CD4-positive, alpha-beta memory T cell (primary cell): ENCODE measurements at regions not wholly inside any gene's neighbourhood (a gene's known extent, or its start where the extent isn't known, plus 50 kb on each side); places are given as distances from the start of the nearest gene placed in this dataset.

Source experiments
- CTCF ChIA-PET: fragments of 350-600 bp; sonication (Branson Sonifier 250); formaldehyde crosslinking; loops from one replicate; lab custom pipeline; 2021; ENCODE audit warnings: inconsistent platforms; ENCODE audit not compliant: partially characterized antibody; lab: Charles Lee
- POLR2A ChIA-PET: fragments of 350-600 bp; sonication (Branson Sonifier 250); formaldehyde crosslinking; loops from one replicate; lab custom pipeline; 2021; ENCODE audit not compliant: partially characterized antibody; lab: Charles Lee
- DNase-seq, 5 donors: peaks; one replicate each; pipeline versions ENCODE4 v3.0.0 to v3.0.0-alpha.2; 2020 to 2022; ENCODE audit warnings: mixed read lengths in 1 of 5
- H3K27ac ChIP-seq: one replicate; pipeline ENCODE4 v1.7.0; 2013; ENCODE audit warnings: low read depth, low read length
- H3K27me3 ChIP-seq: 2 replicates; pipeline ENCODE4 v1.7.0; 2013; ENCODE audit warnings: mild to moderate bottlenecking, low read length, moderate library complexity; ENCODE audit not compliant: insufficient read depth
- H3K36me3 ChIP-seq: 2 replicates; pipeline ENCODE4 v1.7.0; 2013; ENCODE audit warnings: mild to moderate bottlenecking, low read length, moderate library complexity; ENCODE audit not compliant: insufficient read depth
- H3K4me1 ChIP-seq: 2 replicates; pipeline ENCODE4 v1.7.0; 2013; ENCODE audit warnings: mild to moderate bottlenecking, low read length, moderate library complexity; ENCODE audit not compliant: insufficient read depth
- H3K4me3 ChIP-seq, 2 donors: one replicate each; pipeline ENCODE4 v1.7.0; 2013; ENCODE audit warnings: low read length in 2 of 2, mild to moderate bottlenecking in 1 of 2
- H3K9me3 ChIP-seq, 2 donors: one replicate each; pipeline ENCODE4 v1.7.0; 2013; ENCODE audit warnings: low read length in 2 of 2, control low read depth in 1 of 2; ENCODE audit not compliant: control insufficient read depth in 1 of 2
- H3K27ac Mint-ChIP-seq, 7 donors: one replicate each; pipeline ENCODE4 v1.8.0; 2020 to 2021; ENCODE audit warnings: mixed read lengths in 7 of 7, mild to moderate bottlenecking in 6 of 7, inconsistent platforms in 3 of 7, moderate library complexity in 3 of 7
- H3K27me3 Mint-ChIP-seq, 2 donors: one replicate each; pipeline ENCODE4 v1.8.0; 2020 to 2021; ENCODE audit warnings: mixed read lengths in 2 of 2
- H3K36me3 Mint-ChIP-seq, 2 donors: one replicate each; pipeline ENCODE4 v1.8.0; 2020 to 2021; ENCODE audit warnings: mixed read lengths in 2 of 2, inconsistent platforms in 1 of 2, mild to moderate bottlenecking in 1 of 2
- H3K4me1 Mint-ChIP-seq, 4 donors: one replicate each; pipeline ENCODE4 v1.8.0; 2020 to 2021; ENCODE audit warnings: mixed read lengths in 4 of 4, mild to moderate bottlenecking in 1 of 4
- H3K4me3 Mint-ChIP-seq, 8 donors: one replicate each; pipeline ENCODE4 v1.8.0; 2020 to 2021; ENCODE audit warnings: mixed read lengths in 8 of 8, mild to moderate bottlenecking in 7 of 8, moderate library complexity in 6 of 8, inconsistent platforms in 3 of 8
- H3K9me3 Mint-ChIP-seq, 8 donors: one replicate each; pipeline ENCODE4 v1.8.0; 2020 to 2021; ENCODE audit warnings: mixed read lengths in 8 of 8, mild to moderate bottlenecking in 5 of 8, inconsistent platforms in 3 of 8, moderate library complexity in 1 of 8
- intact Hi-C: fragments of 100-400 bp; cut with micrococcal nuclease; formaldehyde crosslinking; loops from one replicate; pipeline ENCODE4 v1.15.1; 2023

DNA sequence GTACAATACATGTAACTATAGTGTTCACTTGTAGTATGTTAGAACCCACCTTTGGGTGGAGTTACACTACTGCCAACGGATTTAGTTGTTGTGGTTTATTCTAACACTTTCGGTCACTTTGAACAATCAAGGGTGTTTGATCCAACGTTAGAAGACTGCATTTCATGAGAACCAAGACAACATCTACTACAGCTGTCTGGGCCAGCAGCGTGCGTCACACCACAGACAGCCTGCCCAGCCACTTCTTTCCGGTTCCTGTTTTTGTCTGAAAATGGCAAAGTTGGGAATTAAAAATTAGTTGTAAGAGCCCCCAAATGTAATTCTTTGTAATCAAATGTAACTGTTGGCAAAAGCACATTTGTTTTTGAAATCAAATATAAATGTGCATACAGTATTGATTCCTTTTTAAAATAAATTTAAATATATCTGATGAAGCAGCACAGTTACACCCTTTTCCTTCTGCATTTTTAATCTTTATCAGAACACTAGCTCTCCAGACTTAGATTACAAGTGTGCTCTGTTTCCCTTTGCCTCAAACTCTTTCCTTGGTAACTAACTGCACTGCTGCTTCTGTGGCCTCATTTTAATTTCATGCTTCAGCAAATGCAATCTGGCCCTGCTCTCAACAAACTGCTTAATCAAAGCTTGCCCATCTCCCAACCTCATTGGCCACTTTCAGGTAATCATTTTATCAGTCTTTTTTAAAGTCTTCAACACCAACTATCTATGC, 86.6 kb upstream of the DPH5 start:
- Mint-ChIP-seq H3K9me3 (peaks cover 0 to 3% (median 0%) of the 10 kb centered on the region in 8 donors), H3K27ac (peak overlapping the region; percentile 91 to 100 (median 98)), H3K4me1 (peaks cover 39 to 51% (median 47%) of the 10 kb centered on the region in 4 donors), H3K27me3 (no peaks in the 10 kb centered on the region), H3K4me3 (peak overlapping the region; percentile 52 to 87 (median 70)), H3K36me3 (peaks cover 0 to 4% of the 10 kb centered on the region in 2 donors)
- intact Hi-C loops = loop anchor here (1.0 to 5.0 kb wide), 10 partner anchors 17 to 245 kb away; partner anchors contain the start of gene DPH5
- H3K9me3 ChIP-seq = no peaks in the 10 kb centered on the region
- no peaks in the 10 kb centered on the region for H3K27me3 ChIP-seq
- peak overlapping the region in 1 of 2 donors; percentile 3 for H3K4me3 ChIP-seq
- POLR2A ChIA-PET = interaction anchor here (0.6 to 6.9 kb wide), 31 partner anchors 8 to 198 kb away, joined by 3 to 128 read pairs (median 4); partner anchors contain the start of gene S1PR1
- peak; percentile 84 to 91 (median 88) for DNase-seq
- peak overlapping the region; percentile 60 for H3K27ac ChIP-seq
- H3K36me3 ChIP-seq = no peaks in the 10 kb centered on the region
- peaks cover 42% of the 10 kb centered on the region for H3K4me1 ChIP-seq
- CTCF ChIA-PET = interaction anchor here (0.6 to 2.0 kb wide), 12 partner anchors 10 to 245 kb away, joined by 3 to 17 read pairs (median 4); no protein-coding TSS in a partner anchor

DNA sequence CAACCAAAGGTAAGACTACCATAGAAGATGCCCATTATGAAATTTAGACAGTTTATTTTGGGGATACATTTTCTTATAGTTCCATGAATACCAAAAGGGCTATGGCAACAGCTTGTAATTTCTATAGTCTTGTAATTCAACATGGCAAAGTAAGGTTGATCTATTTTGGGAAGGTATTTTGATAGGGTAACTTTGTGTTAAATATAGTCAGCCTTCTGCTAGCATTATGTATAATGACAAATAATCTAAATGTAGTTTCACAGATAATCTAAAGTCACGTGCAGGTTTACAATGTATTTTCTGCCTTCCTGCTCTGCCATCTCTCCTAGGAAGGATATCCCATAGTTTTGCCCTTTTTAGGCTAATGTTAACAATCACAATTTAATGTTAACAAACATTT, 85.9 kb upstream of the DPH5 start:
- intact Hi-C loops = loop anchor here (5.0 kb wide), 2 partner anchors 44 to 84 kb away; partner anchors contain the start of gene DPH5
- H3K27me3 Mint-ChIP-seq = no peaks in the 10 kb centered on the region
- H3K9me3 Mint-ChIP-seq = peaks cover 0 to 3% (median 0%) of the 10 kb centered on the region in 8 donors
- H3K36me3 ChIP-seq = no peaks in the 10 kb centered on the region
- H3K27ac Mint-ChIP-seq = peak overlapping the region; percentile 91 to 100 (median 98)
- peaks cover 42% of the 10 kb centered on the region for H3K4me1 ChIP-seq
- H3K4me3 ChIP-seq = peak overlapping the region in 1 of 2 donors; percentile 3
- DNase-seq = no peak
- H3K27me3 ChIP-seq = no peaks in the 10 kb centered on the region
- no peaks in the 10 kb centered on the region for H3K9me3 ChIP-seq
- H3K4me3 Mint-ChIP-seq = peak overlapping the region; percentile 52 to 87 (median 70)
- ChIA-PET CTCF (interaction anchor here (0.6 to 2.8 kb wide), 5 partner anchors 12 to 127 kb away, joined by 3 to 16 read pairs (median 12); no protein-coding TSS in a partner anchor), POLR2A (interaction anchor here (1.0 to 6.9 kb wide), 17 partner anchors 9 to 198 kb away, joined by 3 to 128 read pairs (median 5); partner anchors contain the start of gene S1PR1)
- peaks cover 0 to 4% of the 10 kb centered on the region in 2 donors for H3K36me3 Mint-ChIP-seq
- H3K4me1 Mint-ChIP-seq = peaks cover 39 to 57% (median 47%) of the 10 kb centered on the region in 4 donors
- H3K27ac ChIP-seq = peak overlapping the region; percentile 52

DNA sequence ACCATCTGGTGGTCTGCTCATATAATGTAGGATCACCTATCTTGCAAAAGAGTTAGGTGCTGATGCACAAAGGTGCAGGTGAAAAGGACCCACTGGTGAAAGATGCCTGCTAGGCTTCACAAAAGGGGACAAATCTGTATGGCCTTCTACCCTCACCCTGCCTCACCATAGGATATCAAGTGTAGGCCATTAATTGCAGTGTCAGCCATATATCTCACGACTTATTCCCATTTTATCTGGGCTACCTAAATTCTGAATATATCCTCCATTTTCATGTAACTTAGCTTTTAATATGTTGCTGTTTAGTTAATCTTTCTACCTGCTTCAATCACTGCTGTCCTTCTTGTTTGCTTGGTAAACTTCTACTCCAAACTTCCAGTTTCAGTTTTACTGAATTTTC, 84.2 kb upstream of the DPH5 start:
- Histone ChIP-seq H3K36me3 (no peaks in the 10 kb centered on the region), H3K27ac (no peak overlapping the region), H3K4me3 (no peak overlapping the region), H3K27me3 (no peaks in the 10 kb centered on the region), H3K9me3 (no peaks in the 10 kb centered on the region), H3K4me1 (peaks cover 42% of the 10 kb centered on the region)
- CTCF ChIA-PET = interaction anchor here (0.7 to 2.8 kb wide), 9 partner anchors 20 to 200 kb away, joined by 3 to 15 read pairs (median 3); no protein-coding TSS in a partner anchor
- Mint-ChIP-seq H3K9me3 (peaks cover 0 to 3% (median 0%) of the 10 kb centered on the region in 8 donors), H3K4me1 (peaks cover 39 to 54% (median 45%) of the 10 kb centered on the region in 4 donors), H3K27me3 (no peaks in the 10 kb centered on the region), H3K36me3 (peaks cover 0 to 4% of the 10 kb centered on the region in 2 donors), H3K27ac (peak overlapping the region; percentile 91 to 100 (median 98)), H3K4me3 (peak overlapping the region in 2 of 8 donors; percentile 38 to 53)
- no peak for DNase-seq
- POLR2A ChIA-PET = interaction anchor here (0.8 to 6.9 kb wide), 3 partner anchors 128 to 183 kb away, joined by 3 to 128 read pairs (median 3); partner anchors contain the start of gene S1PR1
- intact Hi-C loops = loop anchor here (5.0 kb wide), 2 partner anchors 42 to 82 kb away; partner anchors contain the start of gene DPH5

DNA sequence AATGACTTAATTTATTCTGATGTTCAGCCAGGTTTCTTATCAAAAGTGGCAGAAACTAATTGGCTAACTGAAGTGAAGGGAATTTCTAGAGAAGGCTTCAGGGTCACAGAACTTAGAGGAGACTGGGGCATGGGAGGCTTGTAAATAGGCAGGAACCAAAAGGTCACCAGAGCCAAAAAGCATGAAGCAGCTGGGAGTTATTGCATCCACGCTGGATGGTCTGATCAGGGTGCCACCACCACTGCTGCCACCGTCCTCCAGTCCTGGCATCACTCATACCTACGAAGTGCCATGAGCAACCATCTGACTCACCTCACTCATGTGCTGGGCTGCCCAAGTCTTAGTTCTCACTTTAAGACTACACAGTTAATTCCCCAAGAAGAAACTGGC, 82.5 kb upstream of the DPH5 start:
- no peak overlapping the region for H3K27ac ChIP-seq
- H3K9me3 ChIP-seq = no peaks in the 10 kb centered on the region
- Mint-ChIP-seq H3K36me3 (peaks cover 0 to 4% of the 10 kb centered on the region in 2 donors), H3K4me1 (peaks cover 37 to 54% (median 44%) of the 10 kb centered on the region in 4 donors), H3K27me3 (no peaks in the 10 kb centered on the region), H3K27ac (peak overlapping the region in 2 of 7 donors; percentile 53 to 59), H3K9me3 (peaks cover 0 to 2% (median 0%) of the 10 kb centered on the region in 8 donors), H3K4me3 (peak overlapping the region in 1 of 8 donors; percentile 26)
- intact Hi-C loops = no loop called here
- H3K4me3 ChIP-seq = no peak overlapping the region
- H3K27me3 ChIP-seq = no peaks in the 10 kb centered on the region
- no peaks in the 10 kb centered on the region for H3K36me3 ChIP-seq
- ChIA-PET POLR2A (interaction anchor here (1.0 to 6.9 kb wide), 2 partner anchors 26 to 130 kb away, joined by 4 to 128 read pairs; partner anchors contain the start of gene S1PR1), CTCF (no interaction called here)
- peaks cover 42% of the 10 kb centered on the region for H3K4me1 ChIP-seq
- no peak for DNase-seq

GRCh38 chr1:101107496-101108110, 82.0 kb upstream of the DPH5 start:
- DNase-seq = no peak
- ChIA-PET CTCF (no interaction called here), POLR2A (interaction anchor here (1.0 to 6.9 kb wide), 3 partner anchors 26 to 180 kb away, joined by 3 to 128 read pairs (median 4); partner anchors contain the start of gene S1PR1)
- intact Hi-C loops = no loop called here
- Mint-ChIP-seq H3K27me3 (no peaks in the 10 kb centered on the region), H3K36me3 (peaks cover 0 to 4% of the 10 kb centered on the region in 2 donors), H3K4me1 (peaks cover 35 to 52% (median 41%) of the 10 kb centered on the region in 4 donors), H3K27ac (peak overlapping the region in 3 of 7 donors; percentile 42 to 59 (median 53)), H3K9me3 (peaks cover 0 to 2% (median 0%) of the 10 kb centered on the region in 8 donors), H3K4me3 (no peak overlapping the region)
- no peaks in the 10 kb centered on the region for H3K9me3 ChIP-seq
- no peak overlapping the region for H3K4me3 ChIP-seq
- H3K27me3 ChIP-seq = no peaks in the 10 kb centered on the region
- no peaks in the 10 kb centered on the region for H3K36me3 ChIP-seq
- H3K27ac ChIP-seq = no peak overlapping the region
- peaks cover 37% of the 10 kb centered on the region for H3K4me1 ChIP-seq

- CTCF ChIA-PET = no interaction called here
- H3K4me1 ChIP-seq = peaks cover 22% of the 10 kb centered on the region
- no peak overlapping the region for H3K27ac ChIP-seq
- H3K27me3 ChIP-seq = no peaks in the 10 kb centered on the region
- no peak overlapping the region for H3K27ac Mint-ChIP-seq
- peaks cover 0 to 2% (median 0%) of the 10 kb centered on the region in 8 donors for H3K9me3 Mint-ChIP-seq
- H3K4me3 ChIP-seq = no peak overlapping the region
- no peaks in the 10 kb centered on the region for H3K27me3 Mint-ChIP-seq
- POLR2A ChIA-PET = no interaction called here
- intact Hi-C loops = no loop called here
- peaks cover 0 to 4% of the 10 kb centered on the region in 2 donors for H3K36me3 Mint-ChIP-seq
- H3K36me3 ChIP-seq = no peaks in the 10 kb centered on the region
- no peaks in the 10 kb centered on the region for H3K9me3 ChIP-seq
- DNase-seq = no peak
- peaks cover 19 to 35% (median 27%) of the 10 kb centered on the region in 4 donors for H3K4me1 Mint-ChIP-seq
- no peak overlapping the region for H3K4me3 Mint-ChIP-seq
Observed at GRCh38 chr1:101105877-101106276, 80.3 kb upstream of the DPH5 start.
